ENCODE measurements at regions not wholly inside any gene's neighbourhood (a gene's known extent, or its start where the extent isn't known, plus 50 kb on each side); places are given as distances from the start of the nearest gene placed in this dataset.
"Not testable (repeated sequence)": the region's sequence is repeated elsewhere in the genome, so short reads cannot be mapped to it uniquely, and the experiment has no call there.

GRCh38 chr11:29484548-29484947, 532.3 kb downstream of the KCNA4 start:
- DNase-seq (ENCODE audit: low read depth) = no peak

GRCh38 chr11:29483831-29484230, 533.0 kb downstream of the KCNA4 start:
- no peak for DNase-seq (ENCODE audit: low read depth)

GRCh38 chr11:29482510-29482909, 534.3 kb downstream of the KCNA4 start:
- no peak for DNase-seq (ENCODE audit: low read depth)

- no peak for DNase-seq (ENCODE audit: low read depth)
Measured at GRCh38 chr11:29481738-29482137, 535.1 kb downstream of the KCNA4 start.

- DNase-seq (ENCODE audit: low read depth) = no peak
Measured at GRCh38 chr11:29480981-29481380, 535.8 kb downstream of the KCNA4 start.

GRCh38 chr11:29458252-29458651, 558.6 kb downstream of the KCNA4 start:
- DNase-seq (ENCODE audit: low read depth) = no peak

GRCh38 chr11:29452146-29452545, 564.7 kb downstream of the KCNA4 start:
- DNase-seq (ENCODE audit: low read depth) = no peak

- no peak for DNase-seq (ENCODE audit: low read depth)
Measured at GRCh38 chr11:29449281-29450074, 567.4 kb downstream of the KCNA4 start.

- DNase-seq (ENCODE audit: low read depth) = no peak
Measured at GRCh38 chr11:29448246-29448877, 568.5 kb downstream of the KCNA4 start.

GRCh38 chr11:29447821-29448220, 569.0 kb downstream of the KCNA4 start:
- DNase-seq (ENCODE audit: low read depth) = no peak

- no peak for DNase-seq (ENCODE audit: low read depth)
Measured at GRCh38 chr11:29446132-29446531, 570.7 kb downstream of the KCNA4 start.

- not testable (repeated sequence) for DNase-seq (ENCODE audit: low read depth)
Measured at GRCh38 chr11:29445191-29445590, 571.6 kb downstream of the KCNA4 start.

GRCh38 chr11:29438815-29439214, 578.0 kb downstream of the KCNA4 start:
- DNase-seq (ENCODE audit: low read depth) = no peak

- no peak for DNase-seq (ENCODE audit: low read depth)
Measured at GRCh38 chr11:29435421-29435820, 581.4 kb downstream of the KCNA4 start.

- no peak for DNase-seq (ENCODE audit: low read depth)
Measured at GRCh38 chr11:29432719-29433325, 584.0 kb downstream of the KCNA4 start.

- DNase-seq (ENCODE audit: low read depth) = no peak
Measured at GRCh38 chr11:29405305-29405704, 611.5 kb downstream of the KCNA4 start.

- no peak for DNase-seq (ENCODE audit: low read depth)
Measured at GRCh38 chr11:29395555-29396072, 621.2 kb downstream of the KCNA4 start.

GRCh38 chr11:29389793-29390192, 627.0 kb downstream of the KCNA4 start:
- DNase-seq (ENCODE audit: low read depth) = no peak

GRCh38 chr11:29373725-29374124, 643.1 kb downstream of the KCNA4 start:
- DNase-seq (ENCODE audit: low read depth) = no peak

- DNase-seq (ENCODE audit: low read depth) = no peak
Measured at GRCh38 chr11:29368126-29368525, 648.7 kb downstream of the KCNA4 start.

- no peak for DNase-seq (ENCODE audit: low read depth)
Measured at GRCh38 chr11:29364006-29364405, 652.8 kb downstream of the KCNA4 start.

- no peak for DNase-seq (ENCODE audit: low read depth)
Measured at GRCh38 chr11:29361369-29361768, 655.5 kb downstream of the KCNA4 start.

- no peak for DNase-seq (ENCODE audit: low read depth)
Measured at GRCh38 chr11:29353833-29354232, 663.0 kb downstream of the KCNA4 start.
